HepG2 (cell line): ENCODE measurements at regions not wholly inside any gene's neighbourhood (a gene's known extent, or its start where the extent isn't known, plus 50 kb on each side); places are given as distances from the start of the nearest gene placed in this dataset.

Experiments used
- ATAC-seq: fragments of 200-7000 bp; cut with Tn5 transposase; 3 replicates; pipeline ENCODE4 v1.9.1; 2020; ENCODE audit warnings: mild to moderate bottlenecking, moderate library complexity
- BruUV-seq: library from RNA; stranded (reverse); fragments of 400-500 nt; replicated peaks from 2 replicates; lab custom pipeline; 2021; lab: Mats Ljungman, UMichigan
- CTCF ChIA-PET: fragments of 300-600 bp; formaldehyde crosslinking; extraction: SDS; loops from one replicate; lab custom pipeline; 2021; ENCODE audit warnings: low total read pairs, inconsistent platforms, low intra/inter-chr PET ratio; lab: Yijun Ruan, JAX
- POLR2A ChIA-PET: fragments of 350-600 bp; sonication (Branson Sonifier 250); formaldehyde crosslinking; loops from one replicate; lab custom pipeline; 2020; ENCODE audit warnings: antibody characterized with exemption, inconsistent platforms; lab: Yijun Ruan, JAX
- DNase-seq: peaks from one replicate; pipeline ENCODE4 v3.0.0-alpha.2; 2015; ENCODE audit warnings: low spot score
- FAIRE-seq: peaks from 3 replicates; lab custom pipeline; 2011; peaks lifted over from hg19 to GRCh38; lab: Jason Lieb, UNC
- H2AFZ ChIP-seq: one replicate; pipeline ENCODE4 v1.6.1; 2011; ENCODE audit warnings: low read length, inconsistent platforms
- H3K27ac ChIP-seq: fragments of 300-600 bp; 3 replicates; pipeline ENCODE4 v1.8.0; 2011; ENCODE audit warnings: mixed run types, mild to moderate bottlenecking, mixed read lengths, low read length, inconsistent platforms; ENCODE audit not compliant: insufficient read depth; ENCODE audit errors: extremely low read length
- H3K27me3 ChIP-seq, 2 experiments: fragments of 200-600 bp in 1 of 2; 2 replicates in 1 of 2; 3 replicates in 1 of 2; pipeline versions ENCODE4 v1.6.0 to v1.8.0; 2011; ENCODE audit warnings: low read length in 2 of 2, mild to moderate bottlenecking in 2 of 2, moderate library complexity in 2 of 2, inconsistent platforms in 1 of 2; ENCODE audit not compliant: insufficient read depth in 2 of 2, control insufficient read depth in 1 of 2
- H3K36me3 ChIP-seq, 2 experiments: fragments of 200-600 bp in 1 of 2; replicated peaks in 1 of 2; 2 replicates in 1 of 2; 3 replicates in 1 of 2; pipeline versions ENCODE4 v1.5.1 to v1.8.0; 2011; ENCODE audit warnings: low read length in 2 of 2, inconsistent platforms in 1 of 2; ENCODE audit not compliant: insufficient read depth in 2 of 2, control insufficient read depth in 1 of 2
- H3K4me1 ChIP-seq: 2 replicates; pipeline ENCODE4 v1.5.1; 2012; ENCODE audit warnings: low read length, inconsistent platforms; ENCODE audit not compliant: insufficient read depth
- H3K4me2 ChIP-seq: 2 replicates; pipeline ENCODE4 v1.6.0; 2011; ENCODE audit warnings: low read depth, low read length, inconsistent platforms
- H3K4me3 ChIP-seq, 3 experiments: fragments of 200-600 bp in 1 of 3; sonication (generic), shearing (Covaris generic) in 1 of 3; replicated peaks in 1 of 3; 2 replicates each; pipeline ENCODE4 v1.5.1; 2011 to 2016; ENCODE audit warnings: low read length in 3 of 3, inconsistent platforms in 2 of 3, low read depth in 2 of 3, mild to moderate bottlenecking in 2 of 3, control low read depth in 1 of 3, mixed read lengths in 1 of 3; ENCODE audit not compliant: insufficient read depth in 1 of 3
- H3K79me2 ChIP-seq: one replicate; pipeline ENCODE4 v1.6.1; 2011; ENCODE audit warnings: low read length, inconsistent platforms; ENCODE audit not compliant: insufficient read depth
- H3K9ac ChIP-seq: 2 replicates; pipeline ENCODE4 v1.6.0; 2011; ENCODE audit warnings: mild to moderate bottlenecking, low read depth, low read length, inconsistent platforms; ENCODE audit not compliant: insufficient read depth
- H3K9me3 ChIP-seq: 2 replicates; pipeline ENCODE4 v1.5.1; 2012; ENCODE audit warnings: mild to moderate bottlenecking, low read length
- H4K20me1 ChIP-seq: 2 replicates; pipeline ENCODE4 v1.6.0; 2011; ENCODE audit warnings: inconsistent platforms, mild to moderate bottlenecking, low read length, moderate library complexity; ENCODE audit not compliant: insufficient read depth
- ATF1 ChIP-seq: IDR thresholded peaks from 2 replicates; pipeline ENCODE4 v1.6.1; 2016; ENCODE audit warnings: mild to moderate bottlenecking, control low read depth
- CEBPB ChIP-seq: IDR thresholded peaks from 2 replicates; pipeline ENCODE4 v1.6.1; 2011; ENCODE audit warnings: low read depth, low read length, improper control_type of control experiment, borderline replicate concordance
- STAG1 ChIP-seq: sonication (generic); formaldehyde crosslinking; IDR thresholded peaks from 2 replicates; pipeline ENCODE4 v1.4.0; 2020; ENCODE audit warnings: missing genetic modification reagents
- TEAD3 ChIP-seq: optimal IDR thresholded peaks from 2 replicates; pipeline ENCODE3; 2016; ENCODE audit warnings: borderline replicate concordance
- ZNF282 ChIP-seq: fragments of 450-650 bp; IDR thresholded peaks from 2 replicates; pipeline ENCODE4 v1.6.1; 2018; ENCODE audit not compliant: partially characterized antibody
- ZNF589 ChIP-seq: sonication (generic); formaldehyde crosslinking; conservative IDR thresholded peaks from 2 replicates; pipeline ENCODE4 v1.8.0; 2022; ENCODE audit warnings: mild to moderate bottlenecking, moderate library complexity, missing genetic modification reagents
- ZNF879 ChIP-seq: sonication (generic); formaldehyde crosslinking; IDR thresholded peaks from 2 replicates; pipeline ENCODE4 v1.8.1; 2023; ENCODE audit warnings: missing genetic modification reagents
- ZZZ3 ChIP-seq: sonication (generic); formaldehyde crosslinking; IDR thresholded peaks from 2 replicates; pipeline ENCODE4 v1.4.0; 2020; ENCODE audit warnings: missing genetic modification reagents, mild to moderate bottlenecking, borderline replicate concordance
- WGBS: methylation state at CpG from one replicate; pipeline ENCODE4 v1.1.6; 2017; ENCODE audit warnings: low lambda C conversion rate; 5-methylcytosine and 5-hydroxymethylcytosine counted together
- in situ Hi-C: cut with HindIII; loops from 2 replicates; pipeline ENCODE4 v1.10.0; 2017; ENCODE audit warnings: low pct_unique_long_range_greater_than_20kb; ENCODE audit not compliant: extremely low pct_ligation_motif_present
- intact Hi-C: fragments of 100-400 bp; cut with micrococcal nuclease; formaldehyde crosslinking; loops from one replicate; pipeline ENCODE4 v1.10.0; 2022; ENCODE audit not compliant: unreplicated experiment
- TF ChIP-seq, protein P1 (sequence below), 2 experiments: sonication (generic) in 1 of 2; formaldehyde crosslinking in 1 of 2; IDR thresholded peaks; 2 replicates each; pipeline versions ENCODE4 v1.4.0 to v1.6.1; 2016 to 2020; ENCODE audit warnings: borderline replicate concordance in 1 of 2, low read depth in 1 of 2, mild to moderate bottlenecking in 1 of 2, missing genetic modification reagents in 1 of 2
- TF ChIP-seq, protein P2 (sequence below): IDR thresholded peaks from 2 replicates; pipeline ENCODE4 v1.6.1; 2018; ENCODE audit warnings: missing genetic modification reagents

DNA sequence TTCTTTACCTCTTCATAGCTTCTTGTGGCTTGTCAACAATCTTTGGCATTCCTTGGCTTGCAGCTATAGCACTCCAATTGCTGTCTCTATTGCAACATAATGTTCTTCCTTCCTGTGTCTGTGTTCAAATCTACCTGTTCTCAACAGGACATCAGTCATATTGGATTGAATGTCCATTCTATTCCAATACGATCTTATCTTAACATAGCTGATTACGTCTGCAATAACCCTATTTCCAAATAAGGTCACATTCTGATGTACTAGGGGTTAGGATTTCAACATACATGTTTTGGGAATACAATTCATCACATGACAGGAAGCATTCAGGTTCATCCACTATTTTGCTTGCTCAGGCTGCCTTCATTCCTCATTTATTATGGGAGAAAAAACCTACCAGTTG is 684.4 kb upstream of the CITED2 start:
- Histone ChIP-seq H3K79me2 (no peaks in the 10 kb centered on the region), H3K4me2 (no peak overlapping the region), H3K27ac (no peak overlapping the region), H3K4me3 (no peak overlapping the region), H3K9me3 (no peaks in the 10 kb centered on the region), H3K9ac (no peak overlapping the region), H3K4me1 (no peaks in the 10 kb centered on the region)
- 9% methylated on average over 2 of the region's 2 CpGs for WGBS
- FAIRE-seq = no peak
- POLR2A ChIA-PET = no interaction called here
- CTCF ChIA-PET = no interaction called here
- TF ChIP-seq ZNF282 (no peak), CEBPB (0 out of 2 replicates have a peak, but pooled peaks have one; percentile 41)
- TF ChIP-seq, all 625 proteins: peak for 1
- Histone ChIP-seq H3K36me3 (no peaks in the 10 kb centered on the region), H3K27me3 (no peaks in the 10 kb centered on the region), H2AFZ (no peak overlapping the region), H4K20me1 (no peaks in the 10 kb centered on the region)
- no TSS peak for BruUV-seq
- in situ Hi-C loops = no loop called here
- ATAC-seq (no peak), DNase-seq (no peak)
- intact Hi-C loops = no loop called here

DNA sequence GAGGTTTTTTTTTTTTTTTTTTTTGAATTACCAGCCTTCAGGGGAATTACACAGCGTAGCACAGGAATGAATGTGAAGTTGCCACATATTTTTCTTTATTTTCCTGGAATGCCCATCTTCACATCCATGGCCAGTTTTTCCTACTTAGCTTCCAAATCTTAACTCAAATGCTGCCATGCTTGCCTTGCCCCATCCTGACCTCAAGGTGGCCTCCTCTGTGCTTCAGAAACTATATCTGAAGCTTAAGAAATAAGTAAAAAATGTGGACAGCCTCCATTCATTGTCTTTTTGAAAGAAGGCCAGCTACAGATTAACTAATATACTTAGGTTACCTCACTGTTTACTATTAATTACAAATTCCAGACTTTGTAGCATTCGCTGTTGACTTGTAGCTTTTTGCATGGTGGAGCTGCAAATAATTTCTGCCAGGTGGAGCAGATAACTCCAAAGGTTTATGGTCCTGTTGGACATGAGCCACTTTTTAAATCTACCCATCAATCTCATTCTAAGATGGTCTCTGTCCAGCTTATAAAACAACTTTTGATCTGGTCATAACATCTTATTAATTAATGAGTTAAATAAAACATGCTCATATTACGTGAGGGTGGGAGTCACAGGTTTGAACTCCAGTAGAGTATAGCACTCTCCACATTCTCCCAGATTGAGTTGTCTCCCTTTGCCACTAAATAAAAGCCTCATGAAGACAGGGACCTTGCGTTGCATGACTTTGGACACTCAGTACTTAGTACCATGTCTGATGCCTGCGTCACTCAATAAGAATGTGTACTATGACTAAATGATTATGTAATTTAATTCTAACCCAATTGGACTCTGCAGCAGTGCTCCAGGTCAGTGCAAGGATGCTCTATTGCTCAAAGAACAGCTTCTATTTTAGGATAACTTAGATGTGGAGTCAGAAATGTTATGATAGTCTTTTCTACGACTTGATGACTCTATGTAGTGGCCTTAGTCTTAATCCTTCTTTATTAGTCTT is 678.6 kb upstream of the CITED2 start:
- no TSS peak for BruUV-seq
- ATAC-seq (peak; percentile 50; the same call in 1 of the 3 replicates), FAIRE-seq (no peak), DNase-seq (no peak)
- intact Hi-C loops (loop anchor here (1.0 kb wide), 1 partner anchor 388 kb away; no protein-coding TSS in a partner anchor), in situ Hi-C loops (no loop called here)
- no peaks in the 10 kb centered on the region for H3K79me2 ChIP-seq
- no peaks in the 10 kb centered on the region for H3K36me3 ChIP-seq
- H2AFZ ChIP-seq = no peak overlapping the region
- WGBS = 31% methylated on average over 6 of the region's 6 CpGs
- ChIA-PET CTCF (no interaction called here), POLR2A (no interaction called here)
- no peaks in the 10 kb centered on the region for H3K9me3 ChIP-seq
- no peaks in the 10 kb centered on the region for H4K20me1 ChIP-seq
- no peak overlapping the region for H3K9ac ChIP-seq
- no peak overlapping the region for H3K4me2 ChIP-seq
- no peak overlapping the region for H3K4me3 ChIP-seq
- no peak overlapping the region for H3K27ac ChIP-seq
- H3K27me3 ChIP-seq = no peaks in the 10 kb centered on the region
- H3K4me1 ChIP-seq = no peaks in the 10 kb centered on the region
- TF ChIP-seq TEAD3 (no peak), ZNF589 (CRISPR knock-in tag) (no peak), ZZZ3 (CRISPR knock-in tag) (no peak), ZNF879 (CRISPR knock-in tag) (no peak), ATF1 (CRISPR knock-in tag) (no peak), STAG1 (peak; percentile 47)
- TF ChIP-seq, protein P1, sequence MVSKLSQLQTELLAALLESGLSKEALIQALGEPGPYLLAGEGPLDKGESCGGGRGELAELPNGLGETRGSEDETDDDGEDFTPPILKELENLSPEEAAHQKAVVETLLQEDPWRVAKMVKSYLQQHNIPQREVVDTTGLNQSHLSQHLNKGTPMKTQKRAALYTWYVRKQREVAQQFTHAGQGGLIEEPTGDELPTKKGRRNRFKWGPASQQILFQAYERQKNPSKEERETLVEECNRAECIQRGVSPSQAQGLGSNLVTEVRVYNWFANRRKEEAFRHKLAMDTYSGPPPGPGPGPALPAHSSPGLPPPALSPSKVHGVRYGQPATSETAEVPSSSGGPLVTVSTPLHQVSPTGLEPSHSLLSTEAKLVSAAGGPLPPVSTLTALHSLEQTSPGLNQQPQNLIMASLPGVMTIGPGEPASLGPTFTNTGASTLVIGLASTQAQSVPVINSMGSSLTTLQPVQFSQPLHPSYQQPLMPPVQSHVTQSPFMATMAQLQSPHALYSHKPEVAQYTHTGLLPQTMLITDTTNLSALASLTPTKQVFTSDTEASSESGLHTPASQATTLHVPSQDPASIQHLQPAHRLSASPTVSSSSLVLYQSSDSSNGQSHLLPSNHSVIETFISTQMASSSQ (IDR thresholded peaks at IDR 0.05; ENCODE audit: low read depth) = no peak
- TF ChIP-seq, protein P1 (CRISPR knock-in tag; IDR thresholded peaks at IDR 0.05; ENCODE audit: borderline replicate concordance) = no peak
- TF ChIP-seq, protein P2, sequence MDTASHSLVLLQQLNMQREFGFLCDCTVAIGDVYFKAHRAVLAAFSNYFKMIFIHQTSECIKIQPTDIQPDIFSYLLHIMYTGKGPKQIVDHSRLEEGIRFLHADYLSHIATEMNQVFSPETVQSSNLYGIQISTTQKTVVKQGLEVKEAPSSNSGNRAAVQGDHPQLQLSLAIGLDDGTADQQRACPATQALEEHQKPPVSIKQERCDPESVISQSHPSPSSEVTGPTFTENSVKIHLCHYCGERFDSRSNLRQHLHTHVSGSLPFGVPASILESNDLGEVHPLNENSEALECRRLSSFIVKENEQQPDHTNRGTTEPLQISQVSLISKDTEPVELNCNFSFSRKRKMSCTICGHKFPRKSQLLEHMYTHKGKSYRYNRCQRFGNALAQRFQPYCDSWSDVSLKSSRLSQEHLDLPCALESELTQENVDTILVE (CRISPR knock-in tag) = no peak
